HUES48 (cell line): ENCODE measurements at regions not wholly inside any gene's neighbourhood (a gene's known extent, or its start where the extent isn't known, plus 50 kb on each side); places are given as distances from the start of the nearest gene placed in this dataset.

Source experiments
- H3K27ac ChIP-seq: one replicate; pipeline ENCODE4 v1.7.0; 2013; ENCODE audit warnings: low read depth, low read length, inconsistent platforms
- H3K27me3 ChIP-seq: 2 replicates; pipeline ENCODE4 v1.6.1; 2013; ENCODE audit warnings: mild to moderate bottlenecking, low read length; ENCODE audit not compliant: control insufficient read depth, insufficient read depth
- H3K36me3 ChIP-seq: 2 replicates; pipeline ENCODE4 v1.6.1; 2013; ENCODE audit warnings: low read length; ENCODE audit not compliant: control insufficient read depth, insufficient read depth
- H3K4me1 ChIP-seq: 2 replicates; pipeline ENCODE4 v1.6.1; 2013; ENCODE audit warnings: mild to moderate bottlenecking, low read length; ENCODE audit not compliant: control insufficient read depth, insufficient read depth
- H3K4me3 ChIP-seq: 2 replicates; pipeline ENCODE4 v1.5.1; 2013; ENCODE audit warnings: mild to moderate bottlenecking, low read depth, low read length
- H3K9ac ChIP-seq: 2 replicates; pipeline ENCODE4 v1.6.1; 2013; ENCODE audit warnings: mild to moderate bottlenecking, low read depth, low read length, moderate library complexity
- H3K9me3 ChIP-seq: 2 replicates; pipeline ENCODE4 v1.6.1; 2013; ENCODE audit warnings: low read length; ENCODE audit not compliant: control insufficient read depth, insufficient read depth

GRCh38 chr18:54531402-54532065 lies 59.5 kb upstream of the DYNAP start:
- peaks cover 42% of the 10 kb centered on the region for H3K4me1 ChIP-seq
- 0 out of 2 replicates have a peak overlapping the region, but pooled peaks have one; percentile 4 for H3K9ac ChIP-seq
- peak overlapping the region; percentile 89 for H3K27ac ChIP-seq
- H3K27me3 ChIP-seq, result no peaks in the 10 kb centered on the region; the same call in 1 of the 2 replicates
- H3K36me3 ChIP-seq, result no peaks in the 10 kb centered on the region
- peaks cover 29% of the 10 kb centered on the region for H3K9me3 ChIP-seq
- H3K4me3 ChIP-seq, result peak overlapping the region; percentile 44

- Histone ChIP-seq H3K36me3 (no peaks in the 10 kb centered on the region), H3K9ac (0 out of 2 replicates have a peak overlapping the region, but pooled peaks have one; percentile 4), H3K27ac (peak overlapping the region; percentile 89), H3K4me1 (peaks cover 42% of the 10 kb centered on the region), H3K27me3 (no peaks in the 10 kb centered on the region; the same call in 1 of the 2 replicates), H3K9me3 (peaks cover 29% of the 10 kb centered on the region), H3K4me3 (peak overlapping the region; percentile 33; the same call in 1 of the 2 replicates)
These were observed 58.8 kb upstream of the DYNAP start for GRCh38 chr18:54532222-54532621.

DNA sequence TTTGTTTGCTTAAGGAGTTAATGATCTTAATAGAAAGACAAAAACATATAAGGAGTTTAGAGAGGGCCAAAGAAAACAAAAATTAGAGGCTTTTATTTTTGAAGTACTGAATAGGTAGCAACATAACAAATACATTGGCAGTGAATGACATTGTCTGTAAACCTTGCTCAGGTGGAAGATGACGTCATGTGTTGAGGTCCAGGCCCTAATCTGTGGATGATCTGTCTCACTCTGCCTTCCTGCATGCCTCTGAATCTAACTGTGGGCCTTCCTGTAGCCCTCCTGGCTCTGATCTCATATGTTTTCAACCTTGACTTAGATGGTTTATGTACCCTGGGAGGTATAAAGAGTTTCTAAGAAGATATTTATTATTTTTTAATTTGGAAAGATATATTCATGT lies 58.1 kb upstream of the DYNAP start:
- Histone ChIP-seq H3K4me3 (no peak overlapping the region), H3K27ac (no peak overlapping the region), H3K36me3 (no peaks in the 10 kb centered on the region), H3K27me3 (no peaks in the 10 kb centered on the region; the same call in 1 of the 2 replicates), H3K9ac (no peak overlapping the region), H3K4me1 (peaks cover 42% of the 10 kb centered on the region), H3K9me3 (peaks cover 35% of the 10 kb centered on the region)
